Mucosa of descending colon (tissue), 3 donors: ENCODE measurements at regions not wholly inside any gene's neighbourhood (a gene's known extent, or its start where the extent isn't known, plus 50 kb on each side); places are given as distances from the start of the nearest gene placed in this dataset.

Experiments used
- ATAC-seq: fragments of 200-7000 bp; cut with Tn5 transposase; one replicate; pipeline ENCODE4 v1.9.1; 2020; ENCODE audit warnings: mild to moderate bottlenecking, moderate library complexity
- DNase-seq, 3 donors: peaks; one replicate each; pipeline ENCODE4 v3.0.0-alpha.2; 2020
- H3K36me3 ChIP-seq: fragments of 200-600 bp; one replicate; pipeline ENCODE4 v1.8.0; 2021; ENCODE audit warnings: low read depth, mild to moderate bottlenecking
- H3K4me1 ChIP-seq: fragments of 200-600 bp; one replicate; pipeline ENCODE4 v1.8.0; 2021; ENCODE audit warnings: low read depth, mild to moderate bottlenecking
- H3K4me3 ChIP-seq: fragments of 200-600 bp; one replicate; pipeline ENCODE4 v1.8.0; 2021; ENCODE audit warnings: mild to moderate bottlenecking
- H3K9me3 ChIP-seq: fragments of 200-600 bp; one replicate; pipeline ENCODE4 v1.8.0; 2021; ENCODE audit warnings: mild to moderate bottlenecking
- intact Hi-C, 2 donors: fragments of 100-400 bp; cut with DNase I in 1 of 2; cut with micrococcal nuclease in 1 of 2; formaldehyde crosslinking; loops; one replicate each; pipeline versions ENCODE4 v1.11.0 to v1.11.1; 2022; cut with DNase I, micrococcal nuclease
- TF ChIP-seq, protein P1 (sequence below): fragments of 200-600 bp; IDR thresholded peaks from one replicate; pipeline ENCODE4 v1.8.0; 2022; ENCODE audit warnings: antibody characterized with exemption, mild to moderate bottlenecking
- donor health status: DM: no; HTN: no; CAD: no; lungs with moderate emphysema.
- donor health status: DM: no; HTN: no; CAD: no.
- donor health status: DM: no; HTN: yes; CAD: no.

DNA sequence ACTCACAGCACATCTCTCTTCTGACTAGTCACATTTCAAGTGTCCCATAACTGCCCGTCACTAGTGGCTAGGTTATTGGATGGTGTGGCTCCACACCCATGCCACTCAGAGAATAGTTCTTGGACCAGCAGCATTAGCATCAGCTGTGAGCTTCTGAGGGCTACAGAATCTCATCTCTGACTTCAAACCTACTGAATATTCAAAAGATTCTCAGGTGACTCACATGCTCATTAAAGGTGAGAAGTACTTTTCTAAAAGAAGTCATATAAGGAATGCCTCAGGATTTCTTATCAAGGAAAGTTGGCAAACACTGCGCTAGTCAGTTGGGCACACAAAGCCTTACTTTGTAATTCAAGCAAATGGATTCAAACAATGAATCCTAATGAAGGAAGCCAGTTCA is 305.0 kb upstream of the CDH12 start:
- intact Hi-C loops: no loop called here
- no peak for DNase-seq

DNA sequence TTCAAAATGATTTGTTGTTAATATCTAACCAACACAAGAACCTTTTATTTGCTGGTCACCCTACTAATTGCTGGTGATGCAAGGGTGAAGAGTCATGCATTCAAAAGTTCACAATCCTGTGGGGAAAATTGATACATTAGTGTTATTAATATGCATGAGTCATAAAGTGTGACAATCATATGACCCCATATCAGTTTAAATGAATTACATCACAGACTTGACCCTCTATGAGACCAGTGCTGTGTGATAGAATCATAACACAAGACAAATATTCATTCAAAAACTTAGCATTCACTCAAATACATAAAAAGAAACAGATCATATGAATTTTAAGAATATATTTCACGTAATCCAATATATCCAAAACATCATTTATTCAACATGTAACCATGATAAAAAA is 304.6 kb upstream of the CDH12 start:
- Histone ChIP-seq H3K9me3 (no peaks in the 10 kb centered on the region), H3K36me3 (no peaks in the 10 kb centered on the region), H3K4me3 (no peak overlapping the region), H3K4me1 (no peaks in the 10 kb centered on the region)
- intact Hi-C loops: no loop called here
- DNase-seq: no peak
- TF ChIP-seq, protein P1, sequence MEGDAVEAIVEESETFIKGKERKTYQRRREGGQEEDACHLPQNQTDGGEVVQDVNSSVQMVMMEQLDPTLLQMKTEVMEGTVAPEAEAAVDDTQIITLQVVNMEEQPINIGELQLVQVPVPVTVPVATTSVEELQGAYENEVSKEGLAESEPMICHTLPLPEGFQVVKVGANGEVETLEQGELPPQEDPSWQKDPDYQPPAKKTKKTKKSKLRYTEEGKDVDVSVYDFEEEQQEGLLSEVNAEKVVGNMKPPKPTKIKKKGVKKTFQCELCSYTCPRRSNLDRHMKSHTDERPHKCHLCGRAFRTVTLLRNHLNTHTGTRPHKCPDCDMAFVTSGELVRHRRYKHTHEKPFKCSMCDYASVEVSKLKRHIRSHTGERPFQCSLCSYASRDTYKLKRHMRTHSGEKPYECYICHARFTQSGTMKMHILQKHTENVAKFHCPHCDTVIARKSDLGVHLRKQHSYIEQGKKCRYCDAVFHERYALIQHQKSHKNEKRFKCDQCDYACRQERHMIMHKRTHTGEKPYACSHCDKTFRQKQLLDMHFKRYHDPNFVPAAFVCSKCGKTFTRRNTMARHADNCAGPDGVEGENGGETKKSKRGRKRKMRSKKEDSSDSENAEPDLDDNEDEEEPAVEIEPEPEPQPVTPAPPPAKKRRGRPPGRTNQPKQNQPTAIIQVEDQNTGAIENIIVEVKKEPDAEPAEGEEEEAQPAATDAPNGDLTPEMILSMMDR: no peak
- ATAC-seq: no peak

More for the DNA sequence above, 305.0 kb upstream of the CDH12 start:
- ATAC-seq: no peak
- TF ChIP-seq, protein P1: no peak
- Histone ChIP-seq H3K4me3 (no peak overlapping the region), H3K36me3 (no peaks in the 10 kb centered on the region), H3K4me1 (no peaks in the 10 kb centered on the region), H3K9me3 (no peaks in the 10 kb centered on the region)

DNA sequence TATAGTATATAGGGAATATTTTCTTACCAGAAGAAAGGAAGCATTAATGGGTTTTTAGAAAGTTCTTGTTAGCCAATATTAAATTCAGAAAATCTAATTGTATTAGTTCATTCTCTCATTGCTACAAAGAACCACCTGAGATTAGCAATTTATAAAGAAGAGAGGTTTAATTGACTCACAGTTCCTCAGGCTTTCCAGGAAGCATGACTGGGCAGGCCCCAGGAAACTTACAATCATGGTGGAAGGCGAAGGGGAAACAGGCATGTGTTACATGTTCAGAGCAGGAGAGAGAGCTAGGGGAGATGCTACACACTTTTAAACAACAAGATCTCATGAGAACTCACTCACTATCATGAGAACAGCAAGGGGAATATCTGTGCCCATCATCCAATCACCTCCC is 304.0 kb upstream of the CDH12 start:
- H3K36me3 ChIP-seq: no peaks in the 10 kb centered on the region
- no peak overlapping the region for H3K4me3 ChIP-seq
- no peaks in the 10 kb centered on the region for H3K9me3 ChIP-seq
- no peak for DNase-seq
- TF ChIP-seq, protein P1: no peak
- H3K4me1 ChIP-seq: no peaks in the 10 kb centered on the region
- no peak for ATAC-seq
- intact Hi-C loops: no loop called here

DNA sequence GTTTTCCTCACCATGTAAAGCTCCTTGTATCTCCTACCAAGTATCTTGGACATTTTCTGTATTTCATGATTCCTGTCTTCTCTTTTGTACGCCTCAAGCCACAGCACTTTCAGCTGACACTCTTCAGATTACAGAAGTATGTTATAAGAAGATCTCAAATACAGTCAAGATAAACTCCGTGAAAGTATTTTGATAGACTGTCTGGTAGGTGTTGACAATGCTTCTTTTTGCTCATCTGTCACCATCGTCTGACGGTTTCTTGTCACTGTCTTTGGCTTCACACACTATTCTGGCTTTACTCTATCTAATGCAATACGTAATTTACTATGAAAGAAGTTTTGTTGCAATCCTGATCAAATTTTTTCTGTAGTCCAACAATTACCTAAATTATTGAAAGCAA is 294.5 kb upstream of the CDH12 start:
- TF ChIP-seq, protein P1: no peak
- Histone ChIP-seq H3K4me1 (no peaks in the 10 kb centered on the region), H3K4me3 (no peak overlapping the region), H3K9me3 (no peaks in the 10 kb centered on the region), H3K36me3 (no peaks in the 10 kb centered on the region)
- ATAC-seq (no peak), DNase-seq (no peak)
- intact Hi-C loops: no loop called here

DNA sequence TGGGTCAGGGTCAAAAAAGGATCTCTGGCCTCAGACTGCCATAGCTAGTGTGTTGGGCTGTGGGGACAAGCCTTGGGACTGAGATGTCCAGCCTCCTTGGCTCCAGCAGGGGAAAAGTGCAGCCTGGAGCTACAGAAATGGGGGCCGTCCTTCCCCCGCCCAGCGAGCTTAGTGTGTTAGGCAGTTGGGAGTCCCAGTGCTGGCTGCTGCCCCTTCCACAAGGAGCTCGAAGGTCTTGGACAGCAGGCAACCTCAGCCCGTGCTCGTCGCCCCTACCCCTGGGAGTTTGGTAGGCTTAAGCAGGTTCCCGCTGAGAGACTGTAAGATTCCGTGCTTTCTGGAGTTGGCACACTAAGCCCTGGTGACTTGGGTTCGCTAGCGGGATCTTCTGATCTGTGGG is 293.0 kb upstream of the CDH12 start:
- H3K4me1 ChIP-seq: no peaks in the 10 kb centered on the region
- H3K4me3 ChIP-seq: no peak overlapping the region
- H3K36me3 ChIP-seq: no peaks in the 10 kb centered on the region
- H3K9me3 ChIP-seq: no peaks in the 10 kb centered on the region
- TF ChIP-seq, protein P1: no peak
- ATAC-seq: no peak
- intact Hi-C loops: no loop called here
- DNase-seq: no peak
